Esophagus muscularis mucosa (tissue), 4 donors: ENCODE measurements at regions not wholly inside any gene's neighbourhood (a gene's known extent, or its start where the extent isn't known, plus 50 kb on each side); places are given as distances from the start of the nearest gene placed in this dataset.

Experiments used
- EP300 ChIP-seq: sonication (generic); formaldehyde crosslinking; IDR thresholded peaks from one replicate; pipeline ENCODE4 v1.6.1; 2017; ENCODE audit warnings: antibody characterized with exemption
- POLR2A ChIP-seq: fragments of 450-650 bp; IDR thresholded peaks from one replicate; pipeline ENCODE4 v1.6.1; 2017; ENCODE audit warnings: antibody characterized with exemption, moderate library complexity, mild to moderate bottlenecking, low read depth
- POLR2AphosphoS5 ChIP-seq, 2 donors: sonication (generic); formaldehyde crosslinking; IDR thresholded peaks; one replicate each; pipeline ENCODE4 v1.6.1; 2017; ENCODE audit warnings: antibody characterized with exemption in 2 of 2
- TF ChIP-seq, protein P1 (sequence below), 3 experiments: fragments of 200-600 bp in 2 of 3; fragments of 450-650 bp in 1 of 3; sonication (generic) in 2 of 3; IDR thresholded peaks; one replicate each; pipeline ENCODE4 v1.5.1; 2017 to 2019; ENCODE audit warnings: antibody characterized with exemption in 3 of 3, mild to moderate bottlenecking in 2 of 3, moderate library complexity in 1 of 3

DNA sequence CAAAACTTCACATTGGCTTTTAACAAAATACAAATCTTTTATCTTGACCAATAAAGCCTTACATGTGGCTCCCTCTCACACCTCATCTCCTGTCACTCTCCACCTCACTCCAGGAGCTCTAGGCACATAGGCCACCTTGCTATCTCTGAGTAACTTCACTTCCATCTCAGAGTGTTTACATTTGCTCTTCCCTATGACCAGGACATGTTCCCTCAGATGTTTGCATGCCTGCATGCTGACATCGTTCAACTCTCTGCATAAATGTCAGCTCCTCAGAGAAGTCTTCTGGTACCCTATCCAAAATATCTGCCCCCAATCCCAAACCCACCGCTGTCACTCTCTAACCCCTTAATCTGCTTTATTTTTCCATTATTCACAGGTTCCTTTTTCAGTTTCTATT is 110.9 kb downstream of the TOMM20 start:
- TF ChIP-seq, protein P1, sequence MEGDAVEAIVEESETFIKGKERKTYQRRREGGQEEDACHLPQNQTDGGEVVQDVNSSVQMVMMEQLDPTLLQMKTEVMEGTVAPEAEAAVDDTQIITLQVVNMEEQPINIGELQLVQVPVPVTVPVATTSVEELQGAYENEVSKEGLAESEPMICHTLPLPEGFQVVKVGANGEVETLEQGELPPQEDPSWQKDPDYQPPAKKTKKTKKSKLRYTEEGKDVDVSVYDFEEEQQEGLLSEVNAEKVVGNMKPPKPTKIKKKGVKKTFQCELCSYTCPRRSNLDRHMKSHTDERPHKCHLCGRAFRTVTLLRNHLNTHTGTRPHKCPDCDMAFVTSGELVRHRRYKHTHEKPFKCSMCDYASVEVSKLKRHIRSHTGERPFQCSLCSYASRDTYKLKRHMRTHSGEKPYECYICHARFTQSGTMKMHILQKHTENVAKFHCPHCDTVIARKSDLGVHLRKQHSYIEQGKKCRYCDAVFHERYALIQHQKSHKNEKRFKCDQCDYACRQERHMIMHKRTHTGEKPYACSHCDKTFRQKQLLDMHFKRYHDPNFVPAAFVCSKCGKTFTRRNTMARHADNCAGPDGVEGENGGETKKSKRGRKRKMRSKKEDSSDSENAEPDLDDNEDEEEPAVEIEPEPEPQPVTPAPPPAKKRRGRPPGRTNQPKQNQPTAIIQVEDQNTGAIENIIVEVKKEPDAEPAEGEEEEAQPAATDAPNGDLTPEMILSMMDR (IDR thresholded peaks at IDR 0.05): no peak
- TF ChIP-seq POLR2A (no peak), EP300 (no peak), POLR2AphosphoS5 (IDR thresholded peaks at IDR 0.05) (no peak)
